Nephron (organoid): ENCODE measurements at regions not wholly inside any gene's neighbourhood (a gene's known extent, or its start where the extent isn't known, plus 50 kb on each side); places are given as distances from the start of the nearest gene placed in this dataset.

Experiments used
- H3K27ac Mint-ChIP-seq, 3 experiments: 2 replicates each; pipeline ENCODE4 v1.8.0; 2020; ENCODE audit warnings: mixed read lengths in 3 of 3, mild to moderate bottlenecking in 2 of 3, moderate library complexity in 1 of 3
- H3K27me3 Mint-ChIP-seq: 2 replicates; pipeline ENCODE4 v1.8.0; 2021; ENCODE audit warnings: low read depth, mild to moderate bottlenecking, moderate library complexity, mixed read lengths
- H3K36me3 Mint-ChIP-seq: 2 replicates; pipeline ENCODE4 v1.8.0; 2020; ENCODE audit warnings: low read depth, mixed read lengths
- H3K4me1 Mint-ChIP-seq: 2 replicates; pipeline ENCODE4 v1.8.0; 2020; ENCODE audit warnings: mixed read lengths
- H3K4me3 Mint-ChIP-seq, 3 experiments: 2 replicates each; pipeline ENCODE4 v1.8.0; 2020; ENCODE audit warnings: mild to moderate bottlenecking in 3 of 3, mixed read lengths in 3 of 3, moderate library complexity in 2 of 3
- H3K9me3 Mint-ChIP-seq: 2 replicates; pipeline ENCODE4 v1.8.0; 2020; ENCODE audit warnings: mixed read lengths
- TF ChIP-seq, protein P1 (sequence below), 3 experiments: fragments of 200-600 bp; sonication (generic); IDR thresholded peaks; one replicate each; pipeline ENCODE4 v1.5.0; 2021; ENCODE audit warnings: antibody characterized with exemption in 3 of 3; ENCODE audit not compliant: unreplicated experiment in 3 of 3

DNA sequence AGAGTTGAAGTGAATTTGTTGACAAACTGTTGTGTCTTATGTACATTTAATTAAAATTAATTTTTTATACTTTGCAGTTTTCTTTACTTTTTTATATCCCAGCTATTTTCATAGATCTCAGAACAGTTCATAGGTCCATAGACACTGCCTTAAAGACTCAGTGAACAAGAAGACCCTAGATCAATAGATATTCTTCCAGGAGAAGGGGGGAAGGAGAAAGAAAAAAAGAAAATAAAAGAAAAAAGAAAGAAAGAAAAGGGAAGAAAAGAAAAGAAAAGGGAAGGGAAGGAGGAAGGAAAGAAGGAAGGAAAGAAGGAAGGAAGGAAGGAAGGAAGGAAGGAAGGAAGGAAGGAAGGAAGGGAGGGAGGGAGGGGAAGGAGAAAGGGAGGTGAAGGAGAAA is 130.8 kb downstream of the MAFB start:
- H3K4me3 Mint-ChIP-seq: no peak overlapping the region
- no peaks in the 10 kb centered on the region for H3K36me3 Mint-ChIP-seq
- peaks cover 8% of the 10 kb centered on the region for H3K4me1 Mint-ChIP-seq
- TF ChIP-seq, protein P1, sequence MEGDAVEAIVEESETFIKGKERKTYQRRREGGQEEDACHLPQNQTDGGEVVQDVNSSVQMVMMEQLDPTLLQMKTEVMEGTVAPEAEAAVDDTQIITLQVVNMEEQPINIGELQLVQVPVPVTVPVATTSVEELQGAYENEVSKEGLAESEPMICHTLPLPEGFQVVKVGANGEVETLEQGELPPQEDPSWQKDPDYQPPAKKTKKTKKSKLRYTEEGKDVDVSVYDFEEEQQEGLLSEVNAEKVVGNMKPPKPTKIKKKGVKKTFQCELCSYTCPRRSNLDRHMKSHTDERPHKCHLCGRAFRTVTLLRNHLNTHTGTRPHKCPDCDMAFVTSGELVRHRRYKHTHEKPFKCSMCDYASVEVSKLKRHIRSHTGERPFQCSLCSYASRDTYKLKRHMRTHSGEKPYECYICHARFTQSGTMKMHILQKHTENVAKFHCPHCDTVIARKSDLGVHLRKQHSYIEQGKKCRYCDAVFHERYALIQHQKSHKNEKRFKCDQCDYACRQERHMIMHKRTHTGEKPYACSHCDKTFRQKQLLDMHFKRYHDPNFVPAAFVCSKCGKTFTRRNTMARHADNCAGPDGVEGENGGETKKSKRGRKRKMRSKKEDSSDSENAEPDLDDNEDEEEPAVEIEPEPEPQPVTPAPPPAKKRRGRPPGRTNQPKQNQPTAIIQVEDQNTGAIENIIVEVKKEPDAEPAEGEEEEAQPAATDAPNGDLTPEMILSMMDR (IDR thresholded peaks at IDR 0.05; ENCODE audit: unreplicated experiment in 3 of 3): no peak
- no peak overlapping the region for H3K27ac Mint-ChIP-seq
- H3K9me3 Mint-ChIP-seq: peaks cover 10% of the 10 kb centered on the region
- peaks cover 4% of the 10 kb centered on the region for H3K27me3 Mint-ChIP-seq

DNA sequence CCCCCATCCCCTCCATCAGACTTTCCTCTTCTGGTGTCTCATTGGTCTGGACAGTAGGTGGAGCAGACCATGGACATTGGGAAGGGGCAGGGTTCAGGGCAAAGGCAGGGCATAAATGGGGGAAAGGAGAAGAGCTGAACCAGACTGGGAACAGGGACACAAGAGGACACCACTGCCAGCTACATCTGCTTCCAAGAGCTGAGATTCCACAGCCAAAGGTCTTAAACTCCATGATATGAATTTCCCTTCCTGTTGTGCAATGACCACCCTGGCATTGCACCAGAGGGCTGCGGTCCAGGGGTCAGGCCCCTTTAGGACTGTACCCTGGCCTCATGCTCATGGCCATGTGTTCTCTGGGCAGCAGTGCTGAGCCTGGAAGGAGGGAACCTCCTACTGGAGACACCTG is 137.9 kb downstream of the MAFB start:
- Mint-ChIP-seq H3K9me3 (peaks cover 10% of the 10 kb centered on the region), H3K4me3 (no peak overlapping the region), H3K27ac (no peak overlapping the region), H3K27me3 (peaks cover 9% of the 10 kb centered on the region), H3K36me3 (no peaks in the 10 kb centered on the region), H3K4me1 (peaks cover 15% of the 10 kb centered on the region)
- TF ChIP-seq, protein P1 (IDR thresholded peaks at IDR 0.05; ENCODE audit: unreplicated experiment in 3 of 3): no peak

DNA sequence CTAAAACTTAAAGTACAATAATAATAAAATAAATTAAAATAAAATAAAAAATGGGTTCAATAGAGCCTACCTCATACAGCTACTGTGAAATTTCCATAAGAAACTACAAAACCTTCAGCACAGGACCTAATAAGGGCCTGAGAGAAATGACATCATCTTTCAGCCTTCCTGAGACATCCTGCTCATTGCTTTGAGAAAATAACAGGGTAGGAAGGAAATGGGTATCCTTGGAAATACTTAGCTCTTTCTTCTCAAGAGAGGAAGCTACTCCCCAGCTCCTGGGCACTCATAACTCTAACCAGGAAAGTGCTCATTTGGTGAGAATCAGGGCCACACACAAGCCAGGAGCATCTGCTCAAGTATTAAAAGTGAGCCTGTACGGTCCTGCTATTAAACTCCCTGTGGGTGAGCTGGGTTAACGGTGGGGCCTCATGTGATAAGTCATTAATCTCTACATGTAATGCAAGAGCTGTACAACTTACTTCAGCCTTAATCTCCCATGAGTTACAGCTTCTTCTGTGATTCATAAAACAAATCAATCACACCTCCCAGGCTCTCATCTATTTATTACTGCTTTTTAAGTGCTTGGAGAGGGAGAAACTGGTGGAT is 141.4 kb downstream of the MAFB start:
- Mint-ChIP-seq H3K4me1 (peaks cover 21% of the 10 kb centered on the region), H3K27me3 (peaks cover 14% of the 10 kb centered on the region), H3K36me3 (no peaks in the 10 kb centered on the region), H3K4me3 (no peak overlapping the region), H3K27ac (peak overlapping the region; percentile 61 to 66 (median 65)), H3K9me3 (no peaks in the 10 kb centered on the region)
- TF ChIP-seq, protein P1 (IDR thresholded peaks at IDR 0.05; ENCODE audit: unreplicated experiment in 3 of 3): no peak

DNA sequence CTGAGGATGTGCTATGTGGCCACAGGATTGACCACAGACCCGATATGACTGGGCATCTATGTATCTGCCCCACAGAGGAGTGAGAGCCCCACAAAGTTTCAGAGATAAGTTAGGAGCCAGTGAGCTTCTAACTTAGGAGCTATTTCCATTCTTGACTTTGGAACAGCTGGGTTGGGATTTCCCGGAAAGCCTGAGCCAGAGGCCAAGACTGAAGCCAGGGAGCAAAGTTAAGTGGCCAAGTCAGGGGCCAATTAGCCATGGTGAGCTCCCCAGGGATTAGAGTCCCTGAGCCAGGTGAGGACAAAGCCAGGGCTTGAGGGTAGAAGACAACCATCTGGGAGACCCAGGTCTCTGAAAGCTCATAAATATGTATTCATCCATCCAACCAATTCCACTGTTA is 143.6 kb downstream of the MAFB start:
- no peaks in the 10 kb centered on the region for H3K9me3 Mint-ChIP-seq
- peaks cover 11% of the 10 kb centered on the region for H3K27me3 Mint-ChIP-seq
- H3K4me3 Mint-ChIP-seq: no peak overlapping the region
- no peak overlapping the region for H3K27ac Mint-ChIP-seq
- peaks cover 23% of the 10 kb centered on the region for H3K4me1 Mint-ChIP-seq
- TF ChIP-seq, protein P1 (IDR thresholded peaks at IDR 0.05; ENCODE audit: unreplicated experiment in 3 of 3): no peak
- no peaks in the 10 kb centered on the region for H3K36me3 Mint-ChIP-seq

DNA sequence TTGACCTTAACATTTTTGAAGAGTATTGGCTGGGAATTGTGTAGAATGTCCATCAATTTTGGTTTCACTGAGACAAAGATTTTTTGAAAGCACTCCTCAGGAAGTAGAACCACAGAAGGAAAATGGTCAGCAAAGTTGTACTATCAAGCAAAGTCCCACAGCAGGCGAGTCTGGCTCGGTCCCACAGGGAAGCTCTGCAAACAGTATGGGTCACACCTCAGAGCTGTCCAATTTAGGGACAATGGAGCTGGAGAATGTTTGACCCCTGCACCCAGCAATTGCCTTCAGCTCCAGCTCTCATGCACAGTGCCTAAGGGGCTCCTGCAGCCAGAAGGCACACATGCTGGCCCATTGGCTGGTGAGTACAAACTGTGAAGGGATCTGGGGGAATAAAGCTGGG is 147.0 kb downstream of the MAFB start:
- no peaks in the 10 kb centered on the region for H3K36me3 Mint-ChIP-seq
- H3K27ac Mint-ChIP-seq: no peak overlapping the region
- TF ChIP-seq, protein P1 (IDR thresholded peaks at IDR 0.05; ENCODE audit: unreplicated experiment in 3 of 3): no peak
- no peak overlapping the region for H3K4me3 Mint-ChIP-seq
- H3K27me3 Mint-ChIP-seq: peaks cover 13% of the 10 kb centered on the region
- peaks cover 19% of the 10 kb centered on the region for H3K4me1 Mint-ChIP-seq
- no peaks in the 10 kb centered on the region for H3K9me3 Mint-ChIP-seq

DNA sequence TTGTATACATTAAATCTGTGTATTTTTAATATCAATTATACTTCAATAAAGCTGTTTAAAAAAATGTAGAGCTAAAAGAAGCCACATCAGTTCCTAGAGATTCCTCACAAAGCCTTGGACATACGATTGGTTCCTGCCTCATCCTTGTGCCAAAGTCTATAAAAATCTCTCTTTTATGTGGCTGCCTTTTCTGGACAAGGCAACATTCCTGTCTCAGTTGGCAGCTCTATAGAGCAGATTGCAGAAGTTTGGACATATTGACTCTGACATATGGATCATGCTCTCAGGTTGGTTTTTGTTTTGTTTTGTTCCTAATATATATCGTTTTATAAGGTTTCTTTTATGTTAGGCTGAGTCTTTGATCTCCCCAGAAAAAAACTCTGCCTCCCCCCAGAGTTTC is 148.9 kb downstream of the MAFB start:
- TF ChIP-seq, protein P1 (IDR thresholded peaks at IDR 0.05; ENCODE audit: unreplicated experiment in 3 of 3): no peak
- H3K9me3 Mint-ChIP-seq: no peaks in the 10 kb centered on the region
- H3K4me3 Mint-ChIP-seq: no peak overlapping the region
- H3K36me3 Mint-ChIP-seq: no peaks in the 10 kb centered on the region
- H3K4me1 Mint-ChIP-seq: peaks cover 5% of the 10 kb centered on the region
- H3K27me3 Mint-ChIP-seq: peaks cover 13% of the 10 kb centered on the region
- no peak overlapping the region for H3K27ac Mint-ChIP-seq
